HS-5 (cell line): ENCODE measurements at regions not wholly inside any gene's neighbourhood (a gene's known extent, or its start where the extent isn't known, plus 50 kb on each side); places are given as distances from the start of the nearest gene placed in this dataset.

Experiments
- DNase-seq: peaks from one replicate; pipeline ENCODE4 v3.0.0-alpha.2; 2012; ENCODE audit warnings: low read depth

DNA sequence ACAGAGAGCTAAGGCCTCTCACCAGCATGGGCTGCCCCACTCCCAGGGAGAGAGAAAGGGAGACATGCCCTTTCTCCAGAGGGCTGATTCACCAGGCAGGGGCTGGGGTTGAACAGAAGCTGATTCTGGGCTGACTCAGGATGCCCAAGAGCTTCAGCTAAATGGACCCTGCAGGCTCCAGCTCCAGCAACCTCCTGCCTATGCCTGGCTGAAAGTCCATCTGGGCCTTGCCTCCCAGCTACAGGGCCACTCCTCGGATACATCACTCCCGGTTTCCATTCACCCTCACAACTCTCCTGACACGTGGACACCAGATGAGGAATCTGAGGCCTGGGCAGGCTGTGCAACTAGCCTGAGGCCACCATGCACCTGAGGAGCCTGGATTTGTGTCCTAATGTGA lies 215.5 kb downstream of the BUD13 start:
- peak; percentile 6 for DNase-seq

DNA sequence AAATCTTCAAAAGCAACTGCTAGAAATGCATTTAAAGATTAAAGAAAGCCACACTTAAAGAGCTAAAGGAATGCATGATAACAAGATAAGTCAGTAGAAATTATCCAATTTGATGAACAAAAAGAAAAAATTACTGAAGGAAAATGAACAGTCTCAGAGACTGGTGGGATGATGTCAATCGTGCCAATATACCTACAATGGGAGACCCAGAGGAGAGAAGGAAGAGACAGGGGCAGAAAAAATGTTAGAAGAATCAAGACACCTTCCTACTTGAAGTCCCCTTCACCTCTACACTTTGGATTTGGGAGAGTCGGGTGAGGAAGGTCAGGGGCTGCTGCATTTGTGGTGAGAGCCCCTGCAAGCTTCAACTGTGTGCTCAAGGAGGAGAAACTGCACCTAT lies 216.3 kb downstream of the BUD13 start:
- no peak for DNase-seq

DNA sequence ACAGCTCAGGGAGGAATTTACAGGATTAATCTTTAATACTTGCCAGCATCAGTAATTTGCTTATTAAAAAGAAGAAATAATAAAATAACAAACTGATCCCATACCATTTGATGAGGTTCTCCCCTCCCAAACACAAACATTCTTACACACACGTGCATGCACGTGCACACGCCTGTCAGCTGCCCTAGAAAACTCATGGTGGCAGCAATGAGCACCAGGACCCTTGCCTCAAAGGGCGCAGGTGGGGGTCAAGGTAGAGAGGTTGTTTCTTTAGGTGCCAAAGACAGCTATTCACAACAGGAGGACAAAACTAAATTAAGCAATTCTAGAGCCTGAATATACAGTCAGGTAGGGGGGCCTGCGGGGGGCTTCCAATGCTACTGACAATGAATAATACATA lies 219.3 kb downstream of the BUD13 start:
- no peak for DNase-seq

DNA sequence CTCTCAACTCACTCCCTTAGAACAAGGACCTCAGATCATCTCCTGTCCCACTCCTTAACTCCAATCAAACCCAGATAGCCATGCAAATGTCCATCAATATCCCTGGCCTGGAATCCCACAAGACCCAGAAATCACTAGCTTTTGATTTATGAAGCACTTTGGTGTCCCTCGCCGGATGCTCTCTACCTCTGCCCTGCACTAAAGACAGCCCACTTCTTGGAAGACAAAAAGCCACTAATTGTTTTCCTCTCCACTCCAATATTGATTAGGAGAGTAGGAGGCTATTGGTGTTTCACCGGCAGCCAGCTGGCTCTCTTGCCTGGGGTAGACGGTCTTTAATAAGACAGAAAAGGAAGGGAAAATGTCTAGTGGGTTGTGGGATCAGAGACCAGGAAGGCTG lies 221.2 kb downstream of the BUD13 start:
- no peak for DNase-seq

DNA sequence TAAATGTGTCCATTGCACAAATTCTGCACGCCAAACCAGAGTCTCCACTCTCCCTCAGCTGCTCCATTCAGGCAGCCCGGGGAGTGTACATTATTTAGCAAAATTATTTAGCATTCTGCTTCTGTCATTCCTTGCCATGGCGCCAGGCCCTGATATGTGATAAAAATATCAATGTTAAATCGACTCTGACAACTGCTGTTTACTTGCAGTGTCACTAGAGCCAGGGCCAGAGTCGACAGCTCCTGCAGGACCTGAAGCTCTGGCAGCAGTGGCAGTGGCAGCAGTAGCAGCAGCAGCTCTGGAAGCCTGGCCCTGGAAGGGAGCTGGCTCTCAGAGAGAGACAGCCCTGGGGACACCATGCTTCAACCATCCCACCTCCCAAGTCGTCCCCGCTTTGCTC lies 224.5 kb downstream of the BUD13 start:
- no peak for DNase-seq

DNA sequence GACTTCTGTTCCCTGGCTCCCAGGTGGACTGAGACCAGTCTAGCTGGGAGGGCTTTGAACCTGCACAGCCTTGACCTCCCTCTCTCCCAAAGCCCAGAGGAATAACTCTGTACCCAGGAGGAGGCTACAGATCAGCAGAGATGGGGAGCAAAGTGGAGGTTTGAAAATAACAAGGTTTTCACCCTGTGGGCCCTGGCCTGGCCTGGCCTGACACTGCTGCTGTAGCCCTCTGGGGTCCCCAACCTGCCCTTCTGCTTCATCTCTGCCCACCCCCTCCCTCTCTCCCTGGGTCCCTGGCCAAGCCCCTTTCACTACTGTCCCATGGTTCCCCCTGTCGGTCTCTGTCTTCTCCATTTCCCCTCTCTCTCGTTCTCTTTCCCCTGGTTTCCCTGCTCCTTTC lies 225.2 kb downstream of the BUD13 start:
- DNase-seq: no peak

DNA sequence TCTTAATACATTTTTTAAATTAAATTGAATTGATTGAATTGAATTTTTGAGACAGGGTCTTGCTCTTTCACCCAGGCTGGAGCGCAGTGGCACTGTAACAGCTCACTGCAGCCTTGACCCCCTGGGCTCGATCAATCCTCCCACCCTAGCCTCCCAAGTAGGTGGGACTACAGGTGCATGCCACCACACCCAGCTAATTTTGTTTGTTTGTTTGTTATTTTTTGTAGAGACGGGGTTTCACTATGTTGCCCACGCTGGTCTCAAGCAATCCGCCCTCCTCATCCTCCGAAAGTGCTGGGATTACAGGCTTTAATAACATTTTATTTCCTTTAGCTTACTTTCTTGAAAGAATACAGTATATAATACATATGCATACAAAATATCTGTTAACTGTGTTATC lies 226.9 kb downstream of the BUD13 start:
- no peak for DNase-seq

DNA sequence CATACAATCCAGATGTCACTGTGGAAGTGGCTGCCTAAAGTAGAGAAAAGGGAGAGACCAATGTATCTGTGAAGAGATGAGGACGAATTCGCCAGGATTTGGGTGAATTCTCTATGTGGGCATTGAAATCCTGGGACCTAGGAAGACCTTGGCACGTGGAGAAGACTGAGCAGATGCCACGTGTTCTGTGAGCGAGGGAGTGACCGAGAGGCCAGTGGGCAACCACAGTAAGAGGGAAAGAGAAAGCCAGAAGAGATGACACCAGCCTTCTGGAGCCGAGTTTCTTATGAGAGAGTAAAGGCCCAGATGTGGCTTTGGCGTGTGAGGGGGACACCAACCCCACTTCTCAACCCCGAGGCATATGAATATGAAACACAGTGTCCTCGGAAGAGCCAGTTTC lies 228.1 kb downstream of the BUD13 start:
- no peak for DNase-seq

DNA sequence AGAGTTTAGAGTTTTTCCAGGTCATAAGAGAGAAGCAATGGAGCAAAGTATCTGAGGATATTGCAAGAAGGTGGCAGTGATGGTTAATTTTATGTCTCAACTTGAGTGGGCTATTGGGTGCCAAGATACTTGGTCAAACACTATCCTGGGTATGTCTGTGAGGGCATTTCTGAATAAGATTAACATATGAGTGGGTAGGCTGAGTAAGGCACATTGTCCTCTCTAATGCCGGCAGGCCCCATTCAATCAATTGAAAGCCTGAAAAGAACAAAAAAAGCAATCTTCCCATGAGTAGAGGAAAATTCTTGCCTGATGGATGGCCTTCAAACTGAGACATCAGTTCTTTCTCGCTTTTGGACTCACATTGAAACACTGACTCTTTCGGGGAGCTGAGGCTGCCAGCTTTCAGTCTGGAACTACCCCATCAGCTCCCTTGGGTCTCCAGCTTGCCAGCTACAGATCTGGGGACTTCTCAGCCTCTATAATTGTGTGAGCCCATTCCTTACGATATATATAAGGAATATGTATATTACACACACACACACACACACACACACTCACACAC lies 228.8 kb downstream of the BUD13 start:
- no peak for DNase-seq

DNA sequence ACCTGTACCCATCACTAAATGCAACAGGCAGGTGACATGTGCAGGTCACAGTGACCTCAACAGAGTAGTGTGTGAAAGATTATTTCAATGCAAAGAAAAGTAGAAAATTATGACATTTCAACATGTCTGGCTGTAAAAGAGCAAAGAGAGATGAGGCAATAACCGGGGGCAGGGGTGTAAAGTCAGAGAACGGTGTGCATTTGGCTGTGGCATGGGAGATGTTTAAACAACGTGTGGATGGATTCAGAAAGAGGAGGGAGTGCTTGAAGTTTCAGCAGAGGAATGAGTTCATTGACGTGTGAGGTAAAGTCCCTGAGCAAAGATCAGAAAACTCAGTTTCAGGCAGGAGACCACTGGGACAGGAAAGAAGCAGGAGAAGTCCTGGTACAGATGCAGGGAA lies 229.7 kb downstream of the BUD13 start:
- no peak for DNase-seq

DNA sequence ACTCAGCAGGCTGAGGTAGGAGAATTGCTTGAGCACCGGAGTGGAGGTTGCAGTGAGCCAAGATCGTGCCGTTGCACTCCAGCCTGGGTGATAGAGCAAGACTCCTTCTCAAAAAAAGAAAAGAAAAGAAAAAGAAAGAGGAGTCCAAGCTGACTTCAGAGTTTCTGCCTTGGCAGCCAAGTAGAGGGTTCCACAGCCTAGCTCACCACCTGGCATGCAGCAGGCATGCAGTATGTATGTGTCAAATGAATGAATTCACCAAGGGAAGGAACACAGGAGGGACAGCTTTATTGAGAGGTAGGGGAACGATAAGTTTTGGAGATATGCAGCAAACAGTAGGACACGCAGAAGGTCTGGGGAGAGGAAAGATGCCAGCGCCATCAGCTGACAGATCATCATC lies 230.4 kb downstream of the BUD13 start:
- no peak for DNase-seq

DNA sequence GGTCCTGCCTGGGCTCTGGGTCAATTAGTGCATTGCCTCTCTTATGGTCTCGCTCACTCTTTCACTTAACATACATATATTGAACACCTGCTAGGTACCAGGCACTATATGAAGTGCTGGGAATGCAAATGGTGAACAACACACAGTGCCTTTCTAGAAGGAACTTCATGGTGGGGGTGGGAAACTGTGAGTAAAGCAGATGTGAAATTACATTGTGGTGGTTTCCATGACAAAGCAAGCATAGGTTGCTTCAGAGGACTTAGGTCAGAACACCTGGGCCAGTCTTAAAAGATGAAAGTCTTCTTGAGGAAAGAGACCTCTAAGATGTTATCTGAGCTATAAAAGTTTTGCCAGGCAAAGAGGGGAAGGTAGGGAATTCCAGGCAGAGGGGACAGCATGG lies 231.3 kb downstream of the BUD13 start:
- DNase-seq: no peak

DNA sequence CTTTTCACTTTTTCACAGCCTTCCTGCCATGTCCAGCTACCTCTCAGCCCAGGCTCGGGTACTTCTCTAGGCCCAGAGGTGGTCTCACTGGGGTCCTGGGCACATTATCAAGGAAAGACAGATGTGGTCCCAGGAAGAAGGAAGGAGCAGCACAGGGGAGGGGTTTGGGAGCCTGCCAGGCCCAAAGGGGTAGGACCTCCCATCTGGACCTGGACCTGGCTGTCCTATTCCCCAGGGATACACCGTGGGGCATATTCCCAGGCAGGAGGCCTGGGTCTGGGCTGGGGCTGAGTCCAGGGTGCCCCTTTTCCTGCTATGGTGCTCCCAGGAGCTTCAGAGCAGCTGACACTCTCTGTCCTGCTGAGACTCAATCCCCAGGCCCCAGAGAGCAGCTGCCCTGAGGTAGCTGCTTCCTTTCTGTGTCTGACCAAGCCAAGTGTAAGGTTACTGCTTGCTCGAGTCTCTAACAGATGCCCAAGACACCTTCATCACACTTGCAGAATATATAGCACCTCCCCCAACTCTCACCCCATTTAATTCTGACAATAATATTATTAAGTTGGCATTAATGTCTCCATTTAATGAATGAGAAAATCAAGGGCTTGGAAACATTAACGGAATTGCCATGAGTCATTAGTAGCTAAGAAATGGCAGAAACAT lies 232.0 kb downstream of the BUD13 start:
- DNase-seq: no peak

DNA sequence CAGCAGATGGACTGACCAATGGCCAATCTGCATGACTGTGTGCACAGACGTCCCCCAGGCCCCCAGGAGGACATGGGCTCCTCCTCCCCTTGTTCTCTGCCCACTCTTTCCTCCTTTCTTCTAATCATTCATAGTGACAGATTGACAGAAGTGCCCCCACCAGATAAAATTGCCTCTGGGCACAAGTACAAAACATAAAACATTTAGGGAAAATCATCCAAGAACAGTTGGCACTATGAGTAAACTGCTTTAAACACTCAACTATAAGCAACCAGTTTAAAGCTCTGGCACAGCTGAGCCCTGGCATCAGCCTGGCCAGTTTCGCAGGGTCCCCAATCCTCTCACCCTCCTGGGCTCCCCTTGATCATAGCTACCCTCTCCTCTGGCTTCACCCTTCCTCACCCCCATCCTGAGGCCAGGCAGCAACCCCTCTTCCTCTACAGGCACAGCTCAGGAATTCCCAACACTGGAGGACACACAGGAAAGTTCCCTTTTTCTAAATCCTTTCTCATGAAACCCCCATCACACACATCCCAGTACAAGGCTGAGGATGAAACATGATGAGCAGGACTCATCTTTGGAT lies 232.9 kb downstream of the BUD13 start:
- no peak for DNase-seq

DNA sequence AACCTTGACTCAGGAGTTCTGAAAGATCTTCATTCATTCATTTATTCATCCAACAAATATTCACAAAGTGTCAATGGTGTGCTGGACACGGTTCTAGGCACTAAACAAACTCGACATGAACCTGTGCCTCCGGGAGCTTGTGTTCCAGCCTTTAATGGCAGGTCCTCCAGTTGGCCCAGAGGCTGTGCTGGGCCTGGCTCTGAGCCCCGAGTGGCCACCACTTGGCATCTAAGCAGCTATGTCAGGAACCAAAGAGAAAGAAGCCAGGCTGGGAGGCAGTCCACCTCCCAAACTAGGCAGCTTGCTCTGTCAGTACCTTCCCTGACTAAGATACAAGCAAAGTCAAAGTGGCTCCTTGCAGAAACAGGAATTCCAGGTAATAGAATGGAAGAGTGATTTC lies 233.6 kb downstream of the BUD13 start:
- no peak for DNase-seq

DNA sequence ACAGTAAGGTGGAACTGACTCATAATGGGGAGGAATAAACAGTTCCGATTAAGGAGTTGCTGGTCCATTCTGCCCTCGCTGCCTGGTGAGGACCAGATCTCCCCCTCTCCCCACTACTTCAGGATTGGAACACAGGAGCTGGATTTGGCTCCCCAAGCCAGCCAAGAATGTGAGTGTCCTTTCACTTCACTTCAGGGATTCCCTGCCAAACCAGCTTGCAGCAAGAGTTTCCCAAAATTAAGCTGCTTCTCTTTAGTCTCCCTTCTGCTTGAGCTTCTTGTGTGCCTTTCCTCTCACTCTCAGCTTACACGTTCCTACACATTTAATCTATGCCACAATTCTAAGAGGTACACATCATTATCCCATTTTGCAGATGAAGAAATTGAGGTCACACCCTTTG lies 234.1 kb downstream of the BUD13 start:
- DNase-seq: no peak

DNA sequence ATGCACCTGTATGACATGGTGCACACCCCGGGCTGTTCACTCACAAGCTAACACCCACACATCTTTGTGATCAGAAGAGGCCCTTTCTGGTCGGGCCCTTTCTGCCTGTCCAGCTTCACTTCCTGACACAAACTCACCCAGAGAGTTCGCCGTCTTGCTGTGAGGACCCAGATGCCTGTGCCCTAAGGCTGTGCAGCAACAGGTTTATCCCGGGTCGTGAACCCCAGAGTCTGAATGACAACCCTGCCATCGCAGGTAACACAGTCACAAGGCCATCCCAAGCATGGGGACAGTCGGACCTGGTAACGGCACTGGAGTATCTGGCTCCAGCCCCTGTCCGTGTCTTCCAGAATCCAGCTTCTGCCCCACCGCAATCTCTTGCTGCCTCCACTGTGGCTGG lies 235.1 kb downstream of the BUD13 start:
- no peak for DNase-seq

DNA sequence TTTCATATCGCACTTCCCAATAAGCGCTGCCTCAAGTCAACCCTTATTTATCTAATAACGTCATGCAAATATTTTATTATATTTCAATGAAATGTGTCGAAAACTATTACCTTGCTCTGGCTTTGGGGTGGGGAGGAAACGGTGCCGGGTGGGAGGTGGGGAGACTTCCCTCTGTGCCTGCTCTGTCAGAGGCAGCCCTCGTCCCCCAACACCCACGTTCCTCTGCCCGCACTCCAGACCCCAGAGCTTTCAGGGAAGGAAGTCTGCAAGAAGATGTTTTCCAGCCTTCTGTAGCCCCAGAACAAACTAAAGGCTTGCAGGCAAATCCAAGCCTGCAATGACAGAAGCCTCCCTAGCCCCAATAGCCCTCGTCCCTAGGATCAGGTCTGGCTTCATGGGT lies 235.7 kb downstream of the BUD13 start:
- no peak for DNase-seq

DNA sequence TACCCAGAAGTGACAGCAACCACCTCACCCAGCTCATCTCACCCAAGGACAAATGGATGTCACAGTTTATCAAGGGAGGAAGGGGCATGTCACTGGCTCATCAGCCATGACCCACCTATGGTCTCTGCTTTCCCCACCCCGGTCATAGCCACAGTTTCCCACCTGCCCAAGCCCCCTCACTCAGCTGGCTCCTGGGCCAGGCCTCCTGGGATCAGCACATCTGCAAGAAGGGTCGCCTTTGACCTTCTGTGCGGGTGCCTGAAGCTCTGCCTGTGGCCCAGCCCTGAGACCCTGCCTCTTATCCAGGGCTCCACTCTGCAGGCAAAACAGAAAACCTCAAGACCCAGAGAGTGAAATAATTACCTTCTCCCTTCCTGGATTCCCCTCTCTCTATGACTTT lies 236.4 kb downstream of the BUD13 start:
- DNase-seq: no peak

DNA sequence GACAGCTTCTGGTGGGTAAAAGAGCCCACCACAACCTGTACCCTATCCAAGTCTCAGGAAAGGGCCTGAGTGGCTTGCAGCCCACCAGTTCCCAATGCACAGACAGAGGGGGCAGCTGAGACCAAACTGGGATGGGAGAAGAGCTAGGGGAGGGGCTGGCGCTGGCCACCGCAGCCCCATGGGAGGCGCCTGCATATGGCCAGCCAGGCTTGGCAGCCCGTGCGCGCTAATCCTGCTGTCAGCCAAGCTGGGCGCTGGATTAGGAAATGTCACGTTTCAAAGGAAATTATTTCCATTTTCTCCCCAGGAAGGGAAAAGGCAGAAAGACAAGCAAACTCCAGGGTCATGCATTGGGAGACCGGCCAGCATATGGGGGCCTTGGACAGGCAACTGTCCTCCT lies 236.8 kb downstream of the BUD13 start:
- no peak for DNase-seq

DNA sequence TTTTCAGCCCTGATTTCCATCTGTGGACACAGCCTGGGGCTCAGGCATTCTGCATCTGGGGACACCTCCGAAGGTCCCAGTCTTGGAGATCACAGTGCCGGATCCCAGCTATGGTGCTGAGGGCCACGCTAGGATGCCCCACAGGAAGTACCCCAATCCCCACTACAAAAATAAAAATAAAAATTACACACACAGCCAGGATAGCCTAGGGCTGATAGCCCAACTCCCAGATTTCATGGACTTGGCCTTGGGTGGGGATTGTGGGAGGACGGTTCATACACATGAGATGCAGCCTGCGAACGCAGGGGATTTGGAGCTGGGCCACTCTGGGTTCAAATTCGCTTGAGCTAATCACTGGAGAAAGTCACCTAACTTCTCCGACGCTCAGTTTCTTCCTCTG lies 237.7 kb downstream of the BUD13 start:
- DNase-seq: no peak

DNA sequence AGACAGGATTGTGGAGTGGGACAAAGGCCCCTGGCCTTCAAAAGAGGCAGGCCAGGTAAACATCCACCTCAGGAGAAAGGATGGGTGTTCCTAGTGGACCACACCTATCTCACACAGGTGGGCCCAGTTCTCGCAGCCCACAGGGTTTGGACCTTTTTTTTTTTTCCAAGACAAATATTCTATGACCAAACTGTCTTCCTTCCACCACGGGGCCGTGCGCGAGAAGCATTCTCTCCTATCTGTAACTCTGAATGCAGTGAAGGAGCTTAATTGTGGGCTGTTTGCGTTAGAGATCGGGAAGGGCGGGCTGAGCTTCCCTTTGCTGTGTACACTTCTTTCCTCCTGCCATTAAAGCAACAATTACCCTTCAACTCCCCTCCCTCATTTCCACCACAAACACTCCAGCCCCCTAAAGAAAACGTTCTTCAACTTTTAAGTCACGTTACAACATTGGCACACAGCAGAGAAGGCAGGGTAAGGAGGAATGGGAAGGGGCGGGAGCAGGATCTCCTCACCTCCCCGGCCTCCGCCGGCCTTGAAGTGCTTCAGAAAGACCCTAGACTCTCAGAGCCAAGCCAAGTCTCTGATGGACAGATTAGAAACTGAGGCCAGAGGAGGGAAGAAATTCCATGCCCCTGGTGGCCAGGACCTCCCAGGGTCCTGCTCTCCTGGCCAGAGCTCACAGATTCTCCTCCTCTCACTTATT lies 238.4 kb downstream of the BUD13 start:
- DNase-seq: no peak

DNA sequence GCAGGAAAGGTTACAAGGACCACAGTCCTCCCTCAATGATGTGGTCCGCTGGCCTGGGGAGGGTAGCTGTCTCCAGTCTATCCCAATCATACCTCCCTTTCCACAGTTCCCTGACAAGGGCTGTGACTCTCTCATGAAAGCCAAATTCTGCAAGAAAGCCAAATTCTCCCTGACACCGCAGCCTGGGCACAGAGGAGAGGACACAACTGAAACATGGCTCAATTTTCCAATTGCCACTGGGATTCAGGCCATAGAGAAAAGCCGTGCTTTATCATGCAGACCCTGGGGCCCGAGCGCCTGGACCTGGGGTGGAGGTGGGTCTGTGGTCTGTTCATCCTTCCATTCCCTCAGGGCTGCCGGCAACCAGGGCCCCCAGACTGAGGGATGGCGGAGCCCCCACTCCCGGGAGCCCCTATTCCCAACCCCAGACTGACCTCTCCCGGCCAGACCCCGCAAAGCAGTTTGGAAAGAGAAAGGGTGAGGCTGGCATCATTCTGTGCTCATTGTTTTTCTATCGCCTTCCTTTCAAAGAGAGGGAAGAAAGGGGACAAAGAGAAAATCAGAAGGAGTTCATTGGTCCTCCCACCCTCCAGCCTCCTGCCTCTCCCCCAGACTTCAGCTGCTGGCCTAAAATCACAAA lies 239.5 kb downstream of the BUD13 start:
- no peak for DNase-seq
